HG02943 (cell line): ENCODE measurements at regions not wholly inside any gene's neighbourhood (a gene's known extent, or its start where the extent isn't known, plus 50 kb on each side); places are given as distances from the start of the nearest gene placed in this dataset.

Source experiments
- ATAC-seq: cut with Tn5 transposase; IDR thresholded peaks from one replicate; pipeline ENCODE4 v1.9.1; 2021; ENCODE audit warnings: mild to moderate bottlenecking, low read depth, moderate library complexity; ENCODE audit not compliant: unreplicated experiment

DNA sequence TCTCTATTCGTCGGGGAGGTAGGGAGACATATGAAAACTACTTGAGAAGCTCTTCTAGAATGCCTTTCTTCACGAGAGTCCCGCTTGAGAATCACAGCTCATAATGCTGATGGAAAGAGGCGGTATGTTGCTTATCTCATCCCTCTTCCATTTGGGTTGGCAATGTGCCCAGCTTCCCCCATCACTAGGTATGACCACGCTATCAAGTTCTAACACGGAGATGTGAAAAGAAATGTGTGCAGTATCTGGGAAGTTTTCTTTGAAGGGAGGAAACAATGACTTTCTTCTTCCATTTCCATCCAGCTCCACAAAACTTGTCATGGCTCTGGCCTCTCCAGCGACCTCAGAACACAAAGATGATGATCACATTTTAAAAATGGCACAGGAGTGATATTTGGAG is 742.4 kb downstream of the DCDC2C start:
- no peak for ATAC-seq

DNA sequence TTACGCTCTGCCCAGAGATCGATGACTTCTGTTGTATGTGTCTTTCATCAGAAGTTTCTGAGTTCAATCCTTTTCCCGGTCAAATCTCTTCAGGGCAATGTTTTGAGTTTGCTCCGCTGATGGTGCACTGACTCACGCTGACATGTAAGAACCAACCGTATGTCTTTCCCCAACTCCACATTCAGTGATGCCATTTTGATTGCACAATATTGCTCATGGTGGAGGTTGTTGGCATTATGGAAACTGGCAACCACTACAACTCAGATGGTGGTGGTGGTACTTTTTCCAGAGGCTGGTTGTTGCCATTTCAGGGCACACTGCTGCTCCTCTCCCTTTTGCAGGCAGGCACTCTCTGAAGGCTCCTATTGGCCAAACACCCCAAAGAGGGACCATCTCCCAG is 751.5 kb downstream of the DCDC2C start:
- no peak for ATAC-seq

DNA sequence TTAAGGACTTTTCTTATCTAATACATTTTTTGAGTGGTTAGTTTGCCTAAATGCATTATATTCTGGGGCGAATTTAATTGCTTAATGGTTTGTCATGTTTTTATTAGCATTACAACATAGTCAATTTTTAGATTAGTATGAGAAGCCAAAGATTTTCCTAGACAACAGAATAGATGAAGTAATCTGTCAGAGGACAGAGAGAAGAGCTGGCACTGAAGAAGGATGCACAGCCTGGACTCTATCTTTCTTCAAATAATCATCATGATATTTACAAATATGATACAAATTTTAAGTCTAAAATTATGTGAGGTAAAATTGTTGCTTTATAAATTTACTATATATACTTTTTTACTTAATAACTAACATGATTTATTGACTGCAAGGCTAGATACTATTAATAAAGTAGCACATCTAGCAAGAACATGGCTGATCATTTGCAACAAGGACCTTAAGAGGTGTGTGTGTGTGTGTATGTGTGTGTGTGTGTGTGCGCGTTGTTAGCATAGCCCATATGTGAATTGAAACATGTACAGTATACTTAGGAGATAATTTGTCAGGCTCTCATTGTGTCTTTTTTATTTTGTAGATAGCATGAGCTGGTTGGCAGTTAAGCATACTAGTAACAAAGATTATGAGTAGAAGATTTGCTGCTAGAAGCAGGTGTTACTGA is 752.2 kb downstream of the DCDC2C start:
- ATAC-seq, result no peak

DNA sequence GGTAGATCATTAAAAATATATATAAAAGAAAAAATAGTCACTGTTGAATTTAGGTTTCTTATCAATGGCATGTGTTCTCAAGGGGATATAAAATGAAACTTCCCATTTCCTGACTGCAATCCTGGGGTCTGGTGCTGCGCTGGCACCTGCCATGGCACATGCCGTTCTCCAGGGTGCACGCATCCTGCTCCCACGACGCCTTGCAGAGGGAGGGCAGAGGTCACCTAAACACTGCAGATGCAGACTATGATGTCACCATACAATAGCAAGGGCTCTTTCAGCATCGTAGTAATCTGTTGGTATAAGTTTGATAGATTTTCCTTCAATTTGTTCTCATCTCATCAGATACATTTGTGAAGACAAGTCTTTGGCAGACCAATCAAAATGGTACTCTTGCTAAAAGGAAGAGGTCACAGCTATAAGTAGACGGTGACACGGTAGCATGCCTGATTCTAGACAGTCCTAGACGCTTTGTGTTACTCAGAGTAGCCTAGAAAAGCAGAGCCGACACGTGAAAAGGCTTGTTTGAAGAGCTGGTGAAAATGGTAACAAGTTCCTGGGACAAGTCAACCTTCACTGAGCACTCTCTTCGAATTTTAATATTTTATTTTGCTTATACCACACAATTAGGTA is 761.4 kb downstream of the DCDC2C start:
- no peak for ATAC-seq

DNA sequence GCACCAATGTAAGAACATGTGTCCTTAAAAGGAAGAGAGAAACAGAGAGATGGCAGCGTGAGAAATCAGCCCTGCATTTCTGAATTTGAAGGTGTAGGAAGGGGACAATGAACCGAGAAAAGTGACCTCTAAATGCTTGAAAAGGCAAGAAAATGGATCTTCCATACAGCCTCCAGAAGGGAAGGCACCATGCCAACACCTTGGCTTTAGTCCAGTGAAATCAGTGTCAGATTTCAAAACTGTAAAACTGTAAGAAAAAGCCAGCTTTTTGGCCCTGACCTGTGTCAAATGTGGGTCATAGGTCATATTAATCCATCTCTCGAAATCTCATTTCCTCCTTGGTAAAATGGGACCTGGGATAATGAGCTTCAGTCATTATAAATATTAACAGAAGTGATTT is 762.3 kb downstream of the DCDC2C start:
- no peak for ATAC-seq

DNA sequence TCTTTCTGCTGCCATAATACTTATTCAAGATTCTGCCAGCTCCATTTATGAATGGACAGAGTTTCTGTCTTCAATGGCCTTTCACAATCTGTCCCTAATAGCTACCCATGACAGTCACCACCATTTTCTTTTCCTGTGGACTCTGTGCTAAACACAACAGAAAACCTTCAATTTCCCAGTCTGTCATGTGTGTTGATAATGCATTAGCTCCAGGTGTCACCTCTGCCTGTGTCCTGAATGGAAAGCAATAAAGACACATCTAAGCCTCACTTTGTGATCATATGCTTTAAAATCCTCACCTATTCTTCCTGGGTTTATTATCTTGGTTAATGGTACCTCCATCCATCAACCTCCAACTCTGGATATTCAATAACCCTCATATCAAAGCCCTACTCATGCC is 772.2 kb downstream of the DCDC2C start:
- ATAC-seq, result no peak

DNA sequence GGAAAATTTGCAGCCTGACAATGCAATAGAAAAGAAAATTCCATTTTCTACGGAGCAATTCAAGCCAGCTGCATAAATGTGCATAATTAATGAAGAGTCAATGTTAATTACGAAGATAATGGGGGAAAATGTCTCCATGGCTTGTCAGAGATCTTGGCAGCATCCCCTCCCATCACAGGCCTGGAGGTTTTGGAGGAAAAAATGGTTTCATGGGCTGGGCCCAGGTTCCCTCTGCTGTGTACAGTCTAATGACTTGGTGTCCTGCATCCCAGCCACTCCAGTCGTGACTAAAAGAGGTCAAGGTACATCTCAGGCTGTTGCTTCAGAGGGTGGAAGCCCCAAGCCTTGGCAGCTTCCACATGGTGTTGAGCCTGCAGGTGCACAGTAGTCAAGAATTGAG is 779.7 kb downstream of the DCDC2C start:
- ATAC-seq, result no peak

DNA sequence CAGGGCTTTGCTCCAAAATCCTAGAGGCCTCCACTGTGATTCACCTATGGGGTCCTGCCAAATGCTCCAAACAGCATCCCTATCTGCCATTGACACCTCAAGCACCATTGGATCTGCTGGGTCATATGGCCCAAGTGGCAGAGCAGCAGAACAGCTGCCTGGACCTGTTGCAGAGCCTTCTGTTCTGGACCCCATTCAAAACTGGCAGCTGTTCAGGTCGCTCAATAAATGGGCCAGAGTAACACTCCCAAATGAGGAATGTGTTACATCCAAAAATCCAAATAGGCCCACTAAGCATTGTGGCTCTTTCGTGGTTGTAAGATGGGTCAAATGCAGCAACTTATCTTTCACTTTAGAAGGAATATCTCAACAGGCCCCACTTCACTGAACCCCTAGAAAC is 783.6 kb downstream of the DCDC2C start:
- no peak for ATAC-seq

DNA sequence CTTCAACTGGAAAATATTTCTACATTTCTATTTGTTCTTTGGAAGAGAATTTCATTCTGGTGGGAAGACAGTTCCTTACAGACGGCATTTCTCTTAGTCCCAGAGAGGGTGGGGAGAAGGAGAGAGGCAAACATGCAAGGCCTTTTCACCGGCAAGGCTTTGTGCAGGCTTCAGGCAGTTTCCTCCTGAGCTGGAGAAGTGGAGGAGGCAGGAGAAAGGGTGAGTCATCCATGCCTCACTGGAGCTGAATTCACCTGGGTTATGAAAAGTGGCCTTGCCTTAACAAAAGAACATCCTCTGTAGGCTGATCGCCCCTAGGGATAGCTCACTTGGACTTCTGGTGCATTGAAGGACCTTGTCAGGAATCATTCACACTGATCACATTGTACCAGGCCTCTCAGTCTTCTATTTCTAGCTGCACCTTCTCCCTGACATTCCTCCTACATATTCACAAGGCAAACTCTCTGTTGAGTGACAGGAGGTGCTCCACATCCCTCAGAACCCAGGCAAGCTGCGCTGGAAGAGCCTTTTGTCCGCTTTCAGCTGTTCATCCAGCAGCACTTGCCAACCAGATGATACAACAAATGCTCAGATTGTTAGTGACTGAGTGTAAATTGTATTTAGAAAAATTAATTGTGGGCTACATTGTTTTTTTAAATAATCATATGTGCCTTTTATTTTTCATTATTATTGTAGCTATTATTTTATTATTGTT is 796.1 kb downstream of the DCDC2C start:
- ATAC-seq, result no peak

DNA sequence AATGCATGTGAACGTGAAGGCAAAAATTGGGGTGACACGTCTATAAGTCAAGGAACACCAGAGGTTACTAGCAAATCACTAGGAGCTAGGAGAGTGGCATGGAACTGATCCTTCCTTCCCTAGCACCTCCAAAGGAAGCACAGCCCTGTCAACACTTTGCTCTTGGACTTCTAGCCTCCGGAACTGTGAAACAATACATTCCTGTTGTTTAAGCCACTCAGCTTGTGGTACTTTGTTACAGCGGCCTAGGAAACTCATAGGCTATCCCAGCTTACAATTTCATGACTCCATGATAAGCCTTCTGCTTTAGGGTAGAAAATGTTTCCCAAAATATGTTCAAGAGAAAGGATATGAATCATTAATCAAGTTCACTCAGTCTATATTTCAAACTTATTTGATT is 798.1 kb downstream of the DCDC2C start:
- no peak for ATAC-seq

DNA sequence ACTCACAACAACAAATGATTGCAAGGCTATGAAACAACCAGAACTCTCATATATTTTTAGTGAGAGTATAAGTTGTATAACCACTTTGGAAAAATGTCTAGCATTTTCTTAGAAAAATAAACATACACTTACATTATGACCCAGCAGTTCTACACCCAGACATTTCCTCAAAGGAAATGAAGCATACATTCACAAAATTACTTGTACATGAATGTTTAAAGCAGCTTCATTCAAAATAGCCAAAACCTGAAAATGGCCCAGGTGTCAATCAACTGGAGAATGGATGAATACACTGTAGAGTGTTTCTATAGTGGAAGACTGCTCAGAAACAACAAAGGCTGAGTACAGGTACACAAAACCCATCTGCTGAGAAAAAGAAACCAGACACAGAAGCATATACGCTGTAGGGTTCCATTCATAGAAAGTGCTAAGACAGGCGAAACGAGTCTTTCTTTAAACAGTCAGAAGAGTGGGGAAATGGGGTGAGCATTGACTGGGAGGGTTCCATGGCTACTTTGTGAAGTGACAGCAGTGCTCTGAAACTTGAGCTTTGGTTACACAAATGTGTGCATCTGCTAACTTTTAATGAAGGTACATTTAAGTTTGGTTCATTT is 799.0 kb downstream of the DCDC2C start:
- ATAC-seq, result no peak

DNA sequence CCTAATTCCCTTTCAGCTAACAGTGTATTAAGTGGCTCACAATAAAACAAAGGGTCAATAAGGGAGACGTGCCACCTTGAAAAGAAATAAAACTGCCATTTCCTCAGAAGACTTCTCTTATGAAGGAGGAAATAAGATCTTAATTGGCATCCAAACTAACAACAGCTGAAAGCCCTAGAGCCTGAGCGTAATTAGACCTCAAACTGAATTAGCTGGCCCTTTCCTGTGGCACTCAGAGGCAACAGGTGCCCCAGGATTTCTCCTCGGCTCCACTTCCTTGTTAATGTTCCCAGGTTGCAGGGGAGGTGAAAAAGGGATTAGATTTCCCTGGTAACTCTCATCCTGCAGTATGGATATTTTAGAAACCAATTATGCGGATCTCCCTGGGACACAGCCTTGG is 804.3 kb downstream of the DCDC2C start:
- ATAC-seq, result no peak

DNA sequence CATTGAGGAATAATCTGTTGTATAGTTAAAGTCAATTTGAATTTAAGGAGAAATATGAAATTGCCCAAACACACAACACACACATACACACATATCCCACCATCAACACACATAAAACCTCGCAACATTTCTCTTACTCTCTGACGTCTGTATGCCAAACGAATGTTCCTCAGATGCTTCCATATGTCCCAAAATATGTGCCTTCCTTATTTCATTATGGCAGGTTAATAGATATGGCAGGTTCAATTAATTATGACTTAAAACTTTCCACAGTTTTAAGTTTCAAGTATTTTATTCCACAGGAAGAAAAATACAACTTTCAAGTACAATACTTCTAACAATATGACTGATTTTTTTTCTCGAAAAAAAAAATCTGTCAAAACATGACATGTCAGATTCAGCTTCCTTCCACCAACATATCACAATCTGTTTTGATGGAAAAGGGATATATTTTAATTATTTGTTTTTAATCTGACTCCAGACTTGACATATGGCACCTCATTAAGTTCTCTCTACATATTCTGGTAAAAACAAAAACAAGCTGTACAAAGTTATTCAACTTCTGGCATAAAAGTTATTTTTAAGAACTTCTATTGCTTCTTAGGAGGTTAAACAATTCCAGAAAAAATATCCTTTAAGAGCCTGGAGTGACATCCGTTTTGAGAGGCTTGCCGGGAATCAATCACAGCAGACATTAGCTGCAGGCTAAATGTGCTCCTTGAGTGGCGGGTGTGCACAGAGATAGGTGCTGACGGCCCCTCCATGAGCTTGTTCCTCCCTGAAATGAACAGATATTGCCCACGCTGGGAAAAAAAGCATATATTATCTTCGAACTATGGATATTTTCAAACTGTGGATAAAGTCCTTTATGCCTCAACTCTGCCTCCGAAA is 812.7 kb downstream of the DCDC2C start:
- no peak for ATAC-seq

DNA sequence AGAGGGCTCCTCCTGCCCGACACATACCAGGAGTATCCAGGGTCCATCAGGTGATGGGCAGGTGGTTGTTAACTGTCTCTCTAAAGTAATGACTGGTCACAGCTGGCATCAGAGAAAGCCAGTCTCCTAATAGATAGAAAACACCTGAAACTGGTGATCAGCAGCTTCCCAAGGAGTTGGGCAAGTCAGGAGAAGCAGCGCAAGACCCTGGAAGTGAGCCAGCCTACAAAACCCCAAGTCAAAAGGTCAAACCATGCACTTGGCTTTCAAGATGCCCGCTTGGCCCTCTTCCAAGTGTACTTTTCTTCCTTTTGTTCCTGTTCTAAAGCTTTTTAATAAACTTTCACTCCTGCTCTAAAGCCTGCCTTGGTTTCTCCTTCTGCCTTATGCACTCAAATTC is 815.2 kb downstream of the DCDC2C start:
- ATAC-seq, result no peak

DNA sequence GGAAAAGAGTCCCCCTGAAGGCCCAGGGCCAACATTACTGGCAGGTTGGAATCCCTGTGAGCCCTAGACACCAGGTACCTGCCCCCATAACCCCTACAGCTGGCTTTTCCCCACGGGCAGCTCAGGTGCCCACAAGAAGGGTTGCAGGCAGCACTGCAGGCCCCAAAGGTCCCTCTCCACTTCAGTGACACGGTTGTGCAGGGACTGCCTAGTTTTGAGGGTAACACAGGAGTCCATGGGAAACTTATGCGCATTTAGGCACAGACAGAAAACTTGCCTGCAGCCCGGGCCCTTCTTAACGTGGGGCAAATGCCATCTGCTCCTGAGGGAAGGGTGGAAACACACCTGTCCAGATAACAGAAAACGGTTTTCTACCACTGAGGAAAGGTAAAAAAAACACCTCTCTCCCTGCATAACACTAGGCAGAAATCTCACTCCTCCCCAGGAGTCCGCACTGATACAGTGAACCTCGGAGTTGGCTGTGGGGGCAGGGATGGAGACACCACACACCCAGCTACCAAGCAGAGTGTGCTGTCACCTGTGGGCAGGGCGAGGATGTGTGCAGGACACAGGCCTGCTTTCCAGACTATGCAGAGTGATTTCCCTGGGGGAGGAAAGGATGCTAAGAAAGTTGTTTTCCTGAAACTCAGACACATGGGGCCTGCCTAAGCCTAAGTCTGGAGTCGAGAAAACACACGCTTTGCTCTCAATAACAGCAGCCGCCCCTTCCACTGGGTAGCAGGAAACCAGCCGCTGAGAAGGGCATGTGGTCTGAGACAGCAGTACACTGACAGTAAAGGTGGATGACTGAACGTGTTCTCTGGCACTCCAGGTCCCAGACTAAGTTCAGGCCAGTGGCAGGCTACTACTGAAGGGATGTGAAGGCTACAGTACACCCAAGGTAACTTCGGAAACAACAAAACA is 819.4 kb downstream of the DCDC2C start:
- ATAC-seq, result no peak

DNA sequence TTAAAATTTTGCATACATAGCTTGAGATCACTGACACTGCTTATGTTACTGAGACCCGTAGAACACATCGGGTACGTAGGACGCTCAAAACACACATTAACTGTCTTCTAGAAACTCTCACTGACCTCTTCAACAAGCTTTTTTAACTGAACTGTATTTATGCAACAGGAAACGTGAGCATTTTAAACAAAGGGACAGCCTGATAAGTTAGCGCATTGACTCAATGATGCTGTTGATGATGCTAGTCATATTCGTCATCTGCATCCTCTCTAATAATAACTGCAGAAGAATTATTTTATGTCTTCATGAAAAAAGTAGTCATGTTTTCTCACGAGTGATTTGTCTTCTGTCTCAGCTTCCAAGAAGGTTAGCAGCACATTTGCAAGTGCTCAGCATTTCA is 824.0 kb downstream of the DCDC2C start:
- no peak for ATAC-seq

DNA sequence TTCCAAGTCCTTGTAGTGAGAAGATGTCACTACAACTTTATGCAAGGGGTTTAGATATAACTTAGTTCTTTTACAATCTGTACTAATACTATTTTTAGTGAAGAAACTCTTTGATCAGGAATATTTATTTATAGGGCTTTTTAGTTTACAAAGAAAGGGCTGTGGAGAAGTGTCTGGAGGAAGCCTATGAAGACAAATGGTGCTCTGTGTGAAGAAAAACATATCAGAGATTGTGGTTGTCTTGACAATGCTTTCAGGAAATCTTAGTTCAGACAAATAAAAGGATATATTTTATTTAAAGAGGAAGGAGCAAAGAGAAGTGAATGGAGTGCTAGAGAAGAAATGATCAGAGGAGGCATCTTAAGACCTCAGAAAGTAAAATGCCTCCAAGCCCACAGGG is 824.9 kb downstream of the DCDC2C start:
- ATAC-seq, result no peak

DNA sequence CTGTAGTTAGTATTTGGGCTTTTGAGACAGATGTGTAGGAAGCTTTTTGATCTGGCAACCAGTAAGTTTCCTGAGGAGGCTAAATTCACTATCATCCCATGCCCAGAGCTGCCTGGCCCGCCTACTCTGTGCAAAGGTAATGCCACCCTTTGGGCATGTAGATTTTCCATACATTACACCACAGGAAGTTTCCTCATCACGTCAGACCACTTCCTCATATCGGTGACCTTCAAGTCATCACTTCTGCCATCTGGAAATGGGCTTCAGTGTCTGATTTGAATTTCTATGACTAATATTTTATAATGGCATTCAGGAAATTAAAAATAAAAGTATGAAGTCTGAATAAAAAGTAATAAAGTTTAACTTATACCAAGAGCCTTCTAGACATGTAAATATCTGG is 825.4 kb downstream of the DCDC2C start:
- no peak for ATAC-seq

DNA sequence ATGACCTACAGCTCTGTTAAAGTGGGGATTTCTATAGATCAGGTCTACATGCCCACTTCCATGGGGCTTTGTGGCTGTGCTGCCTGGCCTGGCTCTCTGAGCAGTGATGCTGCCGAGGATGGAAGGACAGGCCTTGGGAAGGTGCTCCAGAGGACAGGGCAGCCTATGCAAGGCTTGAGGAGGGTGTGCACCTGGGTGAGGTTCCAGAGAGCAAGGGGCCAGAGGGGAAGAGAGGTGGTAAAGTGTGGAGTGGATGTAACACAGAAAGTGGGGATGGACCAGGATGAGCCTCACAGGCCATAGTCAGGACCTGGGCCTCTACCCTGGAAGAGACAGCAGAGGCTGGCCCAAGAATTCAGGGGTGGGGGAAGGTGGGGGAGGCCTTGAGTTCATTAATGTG is 826.4 kb downstream of the DCDC2C start:
- no peak for ATAC-seq

DNA sequence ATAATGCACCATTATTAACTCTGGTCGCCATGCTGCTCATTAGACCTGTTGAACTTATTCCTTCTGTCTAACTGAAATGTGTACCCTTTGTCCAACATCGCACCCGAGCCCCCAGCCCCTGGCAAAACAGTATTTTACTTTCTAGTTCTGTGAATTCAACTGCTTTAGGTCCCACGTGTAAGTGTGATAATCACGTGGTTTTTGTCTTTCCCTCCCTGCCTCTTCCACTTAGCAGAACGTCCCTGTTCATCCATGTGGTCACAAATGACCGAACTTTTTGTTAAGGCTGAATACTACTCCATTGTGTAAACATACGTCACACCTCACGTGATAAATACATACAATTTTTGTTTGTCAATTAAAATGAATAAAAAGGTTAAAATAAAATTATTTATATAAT is 826.9 kb downstream of the DCDC2C start:
- no peak for ATAC-seq
